T-helper 1 cell treated with Interleukin-12 subunit alpha and Interleukin-12 subunit beta and Interleukin-4 antibody, amounts not matched to agents 30 ng/mL and 1 ng/mL, for 36 hours (primary cell): ENCODE measurements at regions not wholly inside any gene's neighbourhood (a gene's known extent, or its start where the extent isn't known, plus 50 kb on each side); places are given as distances from the start of the nearest gene placed in this dataset.
"Not testable (repeated sequence)": the region's sequence is repeated elsewhere in the genome, so short reads cannot be mapped to it uniquely, and the experiment has no call there.

Experiments
- intact Hi-C: fragments of 100-400 bp; cut with micrococcal nuclease; formaldehyde crosslinking; loops from one replicate; pipeline ENCODE4 v1.15.1; 2024

DNA sequence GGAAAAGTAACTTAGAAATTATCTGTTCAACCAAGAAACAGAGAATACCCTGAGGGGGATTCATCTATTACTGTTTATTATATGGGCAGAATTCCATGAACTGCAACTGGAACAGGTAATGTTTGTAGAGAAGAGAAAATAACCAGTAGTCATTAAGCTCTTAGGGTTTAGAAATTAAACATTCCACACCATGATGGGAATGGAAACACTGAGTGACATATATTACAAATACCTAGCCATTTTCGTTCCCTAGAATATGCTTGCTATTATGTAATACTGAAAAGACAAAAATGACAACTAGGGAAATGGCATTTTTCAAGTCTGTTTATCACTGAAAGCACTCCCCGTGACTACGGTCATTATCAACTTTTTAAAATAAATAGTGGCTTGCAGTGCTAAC, 1007.4 kb downstream of the GATA3 start:
- intact Hi-C loops: no loop called here

GRCh38 chr10:9066152-9066551, 1011.7 kb downstream of the GATA3 start:
- intact Hi-C loops: no loop called here

DNA sequence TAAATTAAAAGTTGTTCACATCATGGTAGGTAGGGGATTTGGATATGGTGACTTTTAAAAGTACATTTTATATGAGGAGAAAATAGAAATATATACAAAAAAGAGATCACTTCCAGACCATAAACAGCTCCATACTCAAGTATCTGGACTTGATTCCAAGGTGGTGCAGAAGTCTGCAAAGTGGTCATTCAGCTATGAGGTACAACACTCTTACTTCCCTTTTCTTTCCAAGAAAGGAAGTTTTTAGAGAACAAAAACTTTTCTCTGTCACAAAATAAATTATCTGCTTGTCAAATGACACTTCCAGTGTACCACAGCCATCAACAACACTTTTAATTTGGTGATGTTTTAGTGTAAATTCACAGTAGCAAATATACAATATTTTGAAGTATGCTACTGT, 1013.5 kb downstream of the GATA3 start:
- intact Hi-C loops: no loop called here

DNA sequence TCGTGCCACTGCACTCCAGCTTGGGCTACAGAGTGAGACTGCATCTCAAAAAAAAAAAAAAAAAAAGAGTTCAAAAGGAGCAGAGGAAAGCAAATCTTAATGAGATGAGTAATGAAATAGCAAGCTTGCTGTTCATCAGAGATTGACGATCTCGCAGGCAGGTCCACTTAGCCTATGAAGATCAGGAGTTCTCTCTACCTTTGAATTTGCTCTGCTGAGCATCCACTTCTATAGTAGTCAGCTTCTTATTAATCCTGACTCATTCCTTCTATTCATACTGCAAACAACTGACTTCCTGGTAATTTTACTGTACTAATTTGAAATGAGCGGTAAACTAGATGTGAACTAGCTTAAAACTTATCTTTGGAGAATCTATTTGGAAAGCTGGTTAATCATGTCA, 1014.6 kb downstream of the GATA3 start:
- intact Hi-C loops: no loop called here

DNA sequence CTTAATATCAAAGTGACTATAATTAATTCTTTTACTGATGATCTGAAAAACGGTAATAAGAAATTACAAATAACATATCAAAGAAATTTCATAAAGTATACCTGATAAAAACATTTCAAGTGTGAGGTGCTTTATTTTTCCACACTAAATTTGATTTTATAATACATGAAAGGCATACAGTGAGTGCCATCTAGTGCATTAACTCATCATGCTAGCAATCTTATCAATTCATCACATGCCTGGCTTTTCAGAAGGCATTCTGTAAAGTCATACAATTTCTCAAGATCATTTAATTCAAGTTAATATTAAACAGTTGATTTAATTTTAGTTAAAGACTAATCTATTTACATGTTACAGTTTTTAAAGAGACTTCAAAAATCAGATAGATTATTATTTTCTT, 1020.9 kb downstream of the GATA3 start:
- intact Hi-C loops: no loop called here

GRCh38 chr10:9076066-9076465, 1021.6 kb downstream of the GATA3 start:
- intact Hi-C loops: no loop called here

- intact Hi-C loops: no loop called here
These were observed 1026.8 kb downstream of the GATA3 start for GRCh38 chr10:9081253-9081652.

DNA sequence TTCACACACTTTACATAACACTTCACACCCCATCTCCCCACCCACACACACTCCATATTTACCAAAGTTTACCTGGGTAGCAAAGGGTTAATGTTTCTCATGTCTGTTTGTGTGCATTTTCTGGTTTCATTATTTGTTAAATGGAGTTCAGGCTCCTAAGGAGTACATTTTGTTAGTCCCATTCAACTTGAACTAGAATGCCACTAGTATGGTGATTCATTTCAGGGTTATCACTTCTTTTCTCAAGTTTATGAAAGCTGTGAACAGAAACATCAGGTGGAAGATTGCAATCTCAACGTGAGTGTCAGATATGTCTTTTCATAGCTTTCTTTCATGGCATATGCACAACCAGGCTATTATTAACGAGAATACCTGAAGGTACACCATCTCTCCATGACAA, 1027.5 kb downstream of the GATA3 start:
- intact Hi-C loops: no loop called here

DNA sequence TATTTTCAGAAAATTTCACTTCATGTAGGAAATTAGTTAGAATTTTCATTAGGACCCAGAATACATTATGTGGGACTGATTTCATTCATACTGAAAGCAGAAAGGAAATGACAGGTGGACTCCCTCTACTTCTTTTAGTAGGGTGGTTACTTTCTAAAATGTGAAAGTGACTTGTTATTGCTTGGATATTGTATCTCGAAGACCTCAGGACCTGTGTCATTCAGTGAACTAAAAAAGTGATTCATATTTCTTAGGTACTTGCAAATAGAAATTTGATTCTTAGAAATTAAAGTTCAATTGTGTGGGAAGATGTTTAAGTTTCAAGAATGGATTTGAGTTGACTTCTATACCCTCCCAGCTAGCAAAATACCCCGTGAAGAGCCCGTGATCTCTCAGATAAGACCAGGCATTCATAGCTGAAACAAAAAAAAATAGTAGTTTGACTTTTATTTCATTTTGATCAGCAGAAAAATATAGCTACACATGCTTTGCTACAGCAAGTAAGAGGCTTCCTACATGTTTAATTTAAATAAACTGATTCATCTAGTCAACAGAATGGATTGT, 1037.1 kb downstream of the GATA3 start:
- intact Hi-C loops: no loop called here

DNA sequence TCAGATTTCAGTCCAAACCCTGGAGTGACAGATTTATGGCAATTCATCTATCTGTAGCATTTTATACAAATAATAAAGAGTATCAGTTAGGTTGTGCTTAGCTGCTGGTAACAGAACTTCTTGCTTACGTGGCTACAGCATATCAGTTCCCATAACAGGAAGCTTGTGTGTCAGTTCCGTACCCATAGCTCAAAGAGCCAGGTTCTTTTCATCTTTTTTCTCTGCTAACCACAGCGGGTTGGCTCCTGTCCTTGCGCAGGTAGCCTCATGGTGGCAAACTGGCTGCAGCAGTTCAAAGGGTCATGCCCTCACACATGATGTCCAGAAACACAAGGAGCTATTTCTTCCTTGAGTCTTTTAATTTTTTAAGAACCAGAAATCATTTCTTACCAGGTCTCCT, 1041.8 kb downstream of the GATA3 start:
- intact Hi-C loops: no loop called here

DNA sequence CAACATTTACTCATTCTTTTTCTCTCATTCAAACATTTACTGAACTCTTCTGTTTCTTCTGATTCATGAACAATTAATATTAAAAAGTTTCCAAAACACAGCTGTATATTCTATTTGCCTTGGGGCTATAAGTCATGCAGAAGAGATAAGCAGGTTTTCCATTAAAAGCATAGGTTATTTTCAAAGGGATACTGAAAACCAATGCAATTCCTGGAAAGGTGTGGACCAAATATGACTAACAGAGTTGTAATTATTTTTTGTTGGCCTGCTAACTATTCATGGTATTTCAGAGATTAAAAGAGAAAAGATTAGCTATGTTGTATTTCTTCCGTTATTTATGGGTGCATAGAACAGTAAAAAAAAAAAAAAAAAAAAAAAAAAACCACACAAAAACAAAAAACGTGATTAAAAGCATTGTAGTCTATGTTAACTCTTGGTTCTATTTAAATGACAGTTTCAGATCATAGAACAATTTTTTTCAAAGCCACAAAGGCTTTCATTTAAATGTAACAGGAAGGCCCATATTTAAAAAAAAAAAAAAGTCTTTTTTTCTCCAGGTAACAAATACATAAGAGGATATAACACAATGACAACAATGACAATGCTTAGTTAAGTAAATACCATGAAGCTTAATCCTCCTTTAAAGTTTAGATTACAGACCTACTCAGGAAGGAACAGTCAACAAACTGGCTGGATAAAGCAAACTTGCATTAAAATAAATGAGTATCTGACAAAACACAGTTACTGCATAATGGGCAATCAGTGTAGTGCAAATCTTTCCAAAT, 1042.9 kb downstream of the GATA3 start:
- intact Hi-C loops: no loop called here

- intact Hi-C loops: no loop called here
These were observed 1043.5 kb downstream of the GATA3 start for GRCh38 chr10:9097991-9098306.

GRCh38 chr10:9102026-9102425, 1047.5 kb downstream of the GATA3 start:
- intact Hi-C loops: no loop called here

GRCh38 chr10:9103301-9103700, 1048.8 kb downstream of the GATA3 start:
- intact Hi-C loops: no loop called here

GRCh38 chr10:9111976-9112375, 1057.5 kb downstream of the GATA3 start:
- intact Hi-C loops: no loop called here

DNA sequence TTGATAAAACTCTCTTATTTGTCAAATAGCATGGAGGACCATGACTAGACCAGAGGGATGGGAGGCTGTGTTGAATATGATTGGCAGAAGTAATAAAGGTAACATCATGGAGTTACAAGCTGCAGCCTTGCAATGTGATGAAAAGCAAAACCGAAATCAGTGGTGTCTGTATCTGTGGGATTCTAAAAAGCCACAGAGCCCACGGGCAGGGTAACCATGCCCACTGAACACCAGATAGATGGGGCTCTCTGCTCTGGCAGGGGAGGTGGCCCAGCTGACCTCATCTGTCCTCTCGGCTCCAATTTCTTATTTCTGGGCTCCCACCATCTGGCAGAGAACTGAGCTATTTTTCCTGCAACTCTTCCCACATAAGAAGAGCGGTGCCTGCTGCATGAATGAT, 1072.2 kb downstream of the GATA3 start:
- intact Hi-C loops: no loop called here

DNA sequence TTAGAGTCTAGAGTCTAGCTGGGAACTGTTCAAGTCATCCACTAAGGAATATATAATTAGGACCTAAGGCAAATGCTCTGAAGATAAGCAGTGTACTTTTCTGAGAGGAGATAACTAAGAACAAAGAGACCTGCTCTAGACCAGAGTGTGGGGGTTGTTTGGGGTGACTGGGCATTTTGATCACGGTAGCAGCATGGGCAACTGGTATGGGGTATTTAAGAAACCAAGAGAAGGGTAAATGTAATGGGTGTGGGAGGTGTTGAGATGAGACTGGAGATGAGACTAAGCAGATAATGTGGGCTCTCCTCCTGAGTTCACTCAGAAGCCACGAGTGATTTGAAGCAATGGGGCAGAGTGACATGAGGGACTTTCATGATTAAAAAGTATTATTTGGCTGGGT, 1082.9 kb downstream of the GATA3 start:
- intact Hi-C loops: no loop called here

- intact Hi-C loops: not testable (repeated sequence)
These were observed 1084.3 kb downstream of the GATA3 start for GRCh38 chr10:9138829-9139228.

- intact Hi-C loops: no loop called here
These were observed 1085.9 kb downstream of the GATA3 start for GRCh38 chr10:9140373-9140772.

DNA sequence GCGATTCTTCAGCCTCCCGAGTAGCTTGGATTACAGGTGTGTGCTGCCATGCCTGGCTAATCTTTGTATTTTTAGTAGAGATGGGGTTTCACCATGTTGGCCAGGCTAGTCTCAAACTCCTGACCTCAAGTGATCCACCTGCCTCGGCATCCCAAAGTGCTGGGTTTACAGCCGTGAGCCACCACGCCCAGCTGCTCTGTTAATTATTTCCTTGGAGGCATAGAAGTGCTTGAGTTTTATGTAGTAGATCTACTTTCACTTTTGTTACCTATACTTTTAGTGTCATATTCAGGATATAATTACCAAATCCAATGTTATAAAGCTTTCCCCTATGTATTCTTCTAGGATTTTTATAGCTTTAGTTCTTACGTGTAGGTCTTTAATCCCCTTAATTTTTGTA, 1093.0 kb downstream of the GATA3 start:
- intact Hi-C loops: no loop called here

DNA sequence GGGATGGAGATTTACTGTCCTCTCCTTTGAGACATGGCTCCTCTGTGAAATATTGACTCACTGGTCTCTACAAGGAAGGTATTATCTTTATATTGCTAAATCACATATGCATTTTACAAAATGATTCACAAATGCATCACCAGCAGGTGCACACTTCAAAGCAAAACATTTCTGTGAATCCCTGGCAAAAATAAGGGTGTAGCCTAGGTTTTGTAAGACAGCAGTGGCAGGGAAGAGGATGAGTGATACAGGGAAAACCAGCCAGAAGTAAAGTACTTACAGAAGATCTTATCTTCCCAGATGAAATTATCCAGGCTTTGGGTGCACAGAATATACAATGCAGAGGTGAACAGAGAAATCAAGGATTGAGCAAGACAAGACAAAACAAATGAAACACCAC, 1094.6 kb downstream of the GATA3 start:
- intact Hi-C loops: no loop called here

- intact Hi-C loops: not testable (repeated sequence)
These were observed 1098.6 kb downstream of the GATA3 start for GRCh38 chr10:9153057-9153456.

GRCh38 chr10:9157656-9158055, 1103.2 kb downstream of the GATA3 start:
- intact Hi-C loops: no loop called here

DNA sequence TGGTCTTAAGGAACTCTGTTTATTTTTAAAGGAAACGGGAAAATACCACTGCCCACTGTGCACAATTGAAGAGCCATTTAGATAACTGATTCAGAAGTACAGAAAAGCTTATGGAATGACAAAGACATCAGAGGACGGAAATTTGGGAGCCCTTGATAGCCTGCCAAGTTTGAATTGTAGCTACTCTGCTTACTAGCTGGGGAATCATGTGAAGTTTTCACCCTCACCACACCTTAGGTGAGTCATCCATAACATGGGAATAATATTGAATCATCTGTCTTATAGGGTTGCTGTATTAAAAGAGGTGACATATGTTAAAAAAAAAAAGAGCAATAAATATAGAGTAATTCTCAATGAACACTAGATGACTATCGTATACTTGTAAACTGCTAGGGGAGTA, 1104.2 kb downstream of the GATA3 start:
- intact Hi-C loops: no loop called here
